ENCODE measurements at regions not wholly inside any gene's neighbourhood (a gene's known extent, or its start where the extent isn't known, plus 50 kb on each side); places are given as distances from the start of the nearest gene placed in this dataset.

GRCh38 chr14:71523630-71524319 is 408.5 kb upstream of the RGS6 start:
- no peak overlapping the region for H3K9ac ChIP-seq (ENCODE audit: low read length)
- no peaks in the 10 kb centered on the region for H3K79me2 ChIP-seq (replicated peaks; ENCODE audit: insufficient read depth, low read length)
- H2AFZ ChIP-seq (ENCODE audit: low read depth, low read length): no peak overlapping the region
- H3K36me3 ChIP-seq (ENCODE audit: insufficient read depth, low read length): no peaks in the 10 kb centered on the region
- no peaks in the 10 kb centered on the region for H3K9me3 ChIP-seq (ENCODE audit: low read length)
- H3F3A ChIP-seq (ENCODE audit: insufficient read depth, low read length, poor library complexity, severe bottlenecking): no peaks in the 10 kb centered on the region
- no peaks in the 10 kb centered on the region for H3K27me3 ChIP-seq (ENCODE audit: insufficient read depth, low read depth, low read length)
- no peaks in the 10 kb centered on the region for H3K9me2 ChIP-seq (ENCODE audit: insufficient read depth, low read length)
- TF ChIP-seq MXI1 (conservative IDR thresholded peaks at IDR 0.05; ENCODE audit: poor library complexity, severe bottlenecking) (no peak), POLR2AphosphoS5 (IDR thresholded peaks at IDR 0.05) (no peak), EZH2 (IDR thresholded peaks at IDR 0.05; ENCODE audit: borderline replicate concordance, insufficient read depth, low read length, poor library complexity, severe bottlenecking) (no peak), CTCF (IDR thresholded peaks at IDR 0.05; ENCODE audit: poor library complexity, severe bottlenecking) (no peak), EP300 (conservative IDR thresholded peaks at IDR 0.05; ENCODE audit: poor library complexity, severe bottlenecking) (no peak), TAF1 (IDR thresholded peaks at IDR 0.05; ENCODE audit: low read depth) (no peak), SMC3 (conservative IDR thresholded peaks at IDR 0.05; ENCODE audit: poor library complexity) (no peak), RAD21 (conservative IDR thresholded peaks at IDR 0.05) (no peak)
- TF ChIP-seq, protein P1, sequence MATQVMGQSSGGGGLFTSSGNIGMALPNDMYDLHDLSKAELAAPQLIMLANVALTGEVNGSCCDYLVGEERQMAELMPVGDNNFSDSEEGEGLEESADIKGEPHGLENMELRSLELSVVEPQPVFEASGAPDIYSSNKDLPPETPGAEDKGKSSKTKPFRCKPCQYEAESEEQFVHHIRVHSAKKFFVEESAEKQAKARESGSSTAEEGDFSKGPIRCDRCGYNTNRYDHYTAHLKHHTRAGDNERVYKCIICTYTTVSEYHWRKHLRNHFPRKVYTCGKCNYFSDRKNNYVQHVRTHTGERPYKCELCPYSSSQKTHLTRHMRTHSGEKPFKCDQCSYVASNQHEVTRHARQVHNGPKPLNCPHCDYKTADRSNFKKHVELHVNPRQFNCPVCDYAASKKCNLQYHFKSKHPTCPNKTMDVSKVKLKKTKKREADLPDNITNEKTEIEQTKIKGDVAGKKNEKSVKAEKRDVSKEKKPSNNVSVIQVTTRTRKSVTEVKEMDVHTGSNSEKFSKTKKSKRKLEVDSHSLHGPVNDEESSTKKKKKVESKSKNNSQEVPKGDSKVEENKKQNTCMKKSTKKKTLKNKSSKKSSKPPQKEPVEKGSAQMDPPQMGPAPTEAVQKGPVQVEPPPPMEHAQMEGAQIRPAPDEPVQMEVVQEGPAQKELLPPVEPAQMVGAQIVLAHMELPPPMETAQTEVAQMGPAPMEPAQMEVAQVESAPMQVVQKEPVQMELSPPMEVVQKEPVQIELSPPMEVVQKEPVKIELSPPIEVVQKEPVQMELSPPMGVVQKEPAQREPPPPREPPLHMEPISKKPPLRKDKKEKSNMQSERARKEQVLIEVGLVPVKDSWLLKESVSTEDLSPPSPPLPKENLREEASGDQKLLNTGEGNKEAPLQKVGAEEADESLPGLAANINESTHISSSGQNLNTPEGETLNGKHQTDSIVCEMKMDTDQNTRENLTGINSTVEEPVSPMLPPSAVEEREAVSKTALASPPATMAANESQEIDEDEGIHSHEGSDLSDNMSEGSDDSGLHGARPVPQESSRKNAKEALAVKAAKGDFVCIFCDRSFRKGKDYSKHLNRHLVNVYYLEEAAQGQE (IDR thresholded peaks at IDR 0.05; ENCODE audit: borderline replicate concordance): no peak
- no peaks in the 10 kb centered on the region for H4K20me1 ChIP-seq (ENCODE audit: insufficient read depth)
- no peak overlapping the region for H3K27ac ChIP-seq (ENCODE audit: low read length)
- H3K4me2 ChIP-seq (ENCODE audit: low read length): no peak overlapping the region
- H3K4me3 ChIP-seq (ENCODE audit: low read length): no peak overlapping the region

DNA sequence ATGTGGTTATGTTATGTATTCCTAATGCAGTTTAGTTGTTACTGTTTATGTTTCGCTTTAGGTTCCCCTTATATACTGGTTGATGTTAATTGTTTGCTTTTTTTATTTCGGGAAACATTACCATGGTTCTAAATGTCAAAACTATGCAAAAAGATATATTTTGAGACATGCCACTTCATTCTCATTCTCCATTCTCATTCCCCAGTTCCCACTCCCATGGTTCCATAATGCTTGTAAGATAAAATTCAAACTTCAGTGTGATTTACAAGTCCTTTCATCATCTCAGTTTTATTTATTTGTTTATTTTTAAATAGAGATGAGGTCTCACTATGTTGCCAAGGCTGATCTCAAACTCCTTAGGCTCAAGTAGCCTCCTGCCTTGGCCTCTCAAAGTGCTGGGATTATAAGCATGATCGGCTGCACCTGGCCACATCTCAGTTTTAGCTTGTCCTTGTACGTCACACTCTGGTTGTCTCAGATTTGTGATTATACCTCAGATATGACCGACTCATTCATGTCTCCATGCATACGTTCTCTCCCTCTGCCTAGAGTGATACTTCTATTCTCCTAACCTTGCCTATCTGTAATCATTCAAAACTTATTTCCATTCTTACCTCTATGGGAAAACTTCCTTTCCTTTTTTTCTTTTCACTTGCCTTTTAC is 407.8 kb upstream of the RGS6 start:
- no peak overlapping the region for H3K9ac ChIP-seq (ENCODE audit: low read length)
- TF ChIP-seq SMC3 (conservative IDR thresholded peaks at IDR 0.05; ENCODE audit: poor library complexity) (no peak), RAD21 (conservative IDR thresholded peaks at IDR 0.05) (no peak), EZH2 (IDR thresholded peaks at IDR 0.05; ENCODE audit: borderline replicate concordance, insufficient read depth, low read length, poor library complexity, severe bottlenecking) (no peak), MXI1 (conservative IDR thresholded peaks at IDR 0.05; ENCODE audit: poor library complexity, severe bottlenecking) (no peak), EP300 (conservative IDR thresholded peaks at IDR 0.05; ENCODE audit: poor library complexity, severe bottlenecking) (no peak), TAF1 (IDR thresholded peaks at IDR 0.05; ENCODE audit: low read depth) (no peak), POLR2AphosphoS5 (IDR thresholded peaks at IDR 0.05) (no peak), CTCF (IDR thresholded peaks at IDR 0.05; ENCODE audit: poor library complexity, severe bottlenecking) (no peak)
- TF ChIP-seq, protein P1 (IDR thresholded peaks at IDR 0.05; ENCODE audit: borderline replicate concordance): no peak
- no peaks in the 10 kb centered on the region for H3K9me3 ChIP-seq (ENCODE audit: low read length)
- H3K9me2 ChIP-seq (ENCODE audit: insufficient read depth, low read length): no peaks in the 10 kb centered on the region
- H2AFZ ChIP-seq (ENCODE audit: low read depth, low read length): no peak overlapping the region
- no peak overlapping the region for H3K4me3 ChIP-seq (ENCODE audit: low read length)
- H3K4me2 ChIP-seq (ENCODE audit: low read length): no peak overlapping the region
- no peaks in the 10 kb centered on the region for H3F3A ChIP-seq (ENCODE audit: insufficient read depth, low read length, poor library complexity, severe bottlenecking)
- H3K27me3 ChIP-seq (ENCODE audit: insufficient read depth, low read depth, low read length): no peaks in the 10 kb centered on the region
- no peaks in the 10 kb centered on the region for H3K79me2 ChIP-seq (replicated peaks; ENCODE audit: insufficient read depth, low read length)
- H4K20me1 ChIP-seq (ENCODE audit: insufficient read depth): no peaks in the 10 kb centered on the region
- H3K27ac ChIP-seq (ENCODE audit: low read length): no peak overlapping the region
- no peaks in the 10 kb centered on the region for H3K36me3 ChIP-seq (ENCODE audit: insufficient read depth, low read length)
